ENCODE measurements at regions not wholly inside any gene's neighbourhood (a gene's known extent, or its start where the extent isn't known, plus 50 kb on each side); places are given as distances from the start of the nearest gene placed in this dataset.

DNA sequence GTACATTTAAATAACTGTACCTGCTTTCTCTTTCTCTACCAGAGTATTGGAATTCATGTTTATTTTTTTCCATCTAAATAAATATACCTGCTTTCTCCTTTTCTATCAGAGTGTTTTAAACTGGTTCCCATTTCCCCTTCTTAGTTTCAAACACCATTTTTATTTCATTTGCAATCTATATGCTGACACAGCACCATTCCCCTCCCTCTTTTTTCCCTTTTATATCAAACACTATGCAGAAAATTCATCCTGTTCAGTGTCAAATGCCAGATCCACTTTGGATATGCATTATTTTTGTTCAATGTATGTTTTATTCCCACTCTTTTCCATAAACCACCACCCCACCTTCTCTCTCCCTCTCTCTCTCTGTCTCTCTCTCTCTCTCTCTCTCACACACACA, 85.8 kb upstream of the ST6GALNAC5 start:
- CTCF ChIA-PET = no interaction called here
- no peak for DNase-seq (ENCODE audit: low read depth)
- no peaks in the 10 kb centered on the region for H3K27me3 ChIP-seq (ENCODE audit: control insufficient read depth, insufficient read depth, low read length)
- H3K36me3 ChIP-seq (ENCODE audit: control insufficient read depth, insufficient read depth, low read length) = no peaks in the 10 kb centered on the region
- no peak for TF ChIP-seq CTCF (IDR thresholded peaks at IDR 0.05; ENCODE audit: insufficient read depth, low read depth, low read length)
- POLR2A ChIA-PET = no interaction called here
- no peak overlapping the region for H3K4me3 ChIP-seq (ENCODE audit: low read depth, low read length)

- DNase-seq (ENCODE audit: low read depth) = no peak
- ChIA-PET CTCF (interaction anchor here (0.6 kb wide), 1 partner anchor 339 kb away, joined by 5 read pairs; no protein-coding TSS in a partner anchor), POLR2A (no interaction called here)
- H3K4me3 ChIP-seq (ENCODE audit: low read depth, low read length) = no peak overlapping the region
- no peak for TF ChIP-seq CTCF (IDR thresholded peaks at IDR 0.05; ENCODE audit: insufficient read depth, low read depth, low read length)
- H3K36me3 ChIP-seq (ENCODE audit: control insufficient read depth, insufficient read depth, low read length) = no peaks in the 10 kb centered on the region
- no peaks in the 10 kb centered on the region for H3K27me3 ChIP-seq (ENCODE audit: control insufficient read depth, insufficient read depth, low read length)
Observed at GRCh38 chr1:76782809-76783208, 84.5 kb upstream of the ST6GALNAC5 start.

DNA sequence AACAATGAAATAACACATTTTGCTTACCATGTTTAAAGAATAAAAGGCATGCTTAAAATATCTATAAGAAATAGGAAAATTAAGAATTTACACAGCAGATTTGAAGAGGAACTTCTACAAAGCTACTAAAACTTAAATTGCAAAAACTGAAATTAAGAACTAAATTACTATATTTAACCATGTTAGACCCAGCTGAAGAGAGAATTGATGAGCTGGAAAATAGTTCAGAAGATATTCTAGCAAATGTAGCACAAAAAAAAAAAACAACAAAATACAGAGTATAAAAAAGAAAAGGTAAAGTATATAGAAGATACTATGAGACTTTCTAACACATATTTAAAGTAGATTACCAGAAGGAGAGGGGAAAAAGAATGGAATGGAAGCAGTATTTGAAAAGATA, 82.8 kb upstream of the ST6GALNAC5 start:
- Histone ChIP-seq H3K36me3 (ENCODE audit: control insufficient read depth, insufficient read depth, low read length) (no peaks in the 10 kb centered on the region), H3K4me3 (ENCODE audit: low read depth, low read length) (no peak overlapping the region), H3K27me3 (ENCODE audit: control insufficient read depth, insufficient read depth, low read length) (no peaks in the 10 kb centered on the region)
- TF ChIP-seq CTCF (IDR thresholded peaks at IDR 0.05; ENCODE audit: insufficient read depth, low read depth, low read length) = no peak
- ChIA-PET POLR2A (no interaction called here), CTCF (no interaction called here)
- DNase-seq (ENCODE audit: low read depth) = no peak

- H3K36me3 ChIP-seq (ENCODE audit: control insufficient read depth, insufficient read depth, low read length) = no peaks in the 10 kb centered on the region
- no peak for DNase-seq (ENCODE audit: low read depth)
- CTCF ChIA-PET = no interaction called here
- H3K4me3 ChIP-seq (ENCODE audit: low read depth, low read length) = no peak overlapping the region
- TF ChIP-seq CTCF (IDR thresholded peaks at IDR 0.05; ENCODE audit: insufficient read depth, low read depth, low read length) = no peak
- POLR2A ChIA-PET = no interaction called here
- no peaks in the 10 kb centered on the region for H3K27me3 ChIP-seq (ENCODE audit: control insufficient read depth, insufficient read depth, low read length)
Observed at GRCh38 chr1:76786222-76786621, 81.1 kb upstream of the ST6GALNAC5 start.

DNA sequence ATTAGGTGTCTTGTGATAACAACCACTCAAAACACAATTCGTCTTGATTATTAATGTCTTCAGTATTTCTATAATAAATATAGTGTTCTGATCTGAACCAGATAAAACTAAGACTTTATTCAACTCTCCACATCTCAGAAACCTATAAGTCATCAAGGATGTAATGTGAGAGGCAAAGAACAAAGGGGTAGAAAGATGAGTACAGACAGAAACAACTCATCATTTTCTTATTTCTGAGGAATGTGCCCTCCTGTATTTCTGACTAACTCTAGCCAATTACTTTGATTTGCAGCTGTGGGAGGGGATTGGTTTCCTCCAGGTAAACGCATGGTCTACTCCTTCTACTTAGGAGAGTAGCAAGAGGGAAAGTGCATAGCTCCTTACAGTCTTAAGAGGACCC, 73.7 kb upstream of the ST6GALNAC5 start:
- DNase-seq (ENCODE audit: low read depth) = no peak
- TF ChIP-seq CTCF (IDR thresholded peaks at IDR 0.05; ENCODE audit: insufficient read depth, low read depth, low read length) = no peak
- Histone ChIP-seq H3K27me3 (ENCODE audit: control insufficient read depth, insufficient read depth, low read length) (no peaks in the 10 kb centered on the region), H3K4me3 (ENCODE audit: low read depth, low read length) (no peak overlapping the region), H3K36me3 (ENCODE audit: control insufficient read depth, insufficient read depth, low read length) (no peaks in the 10 kb centered on the region)
- ChIA-PET POLR2A (no interaction called here), CTCF (no interaction called here)

Measured in BJ (cell line).